SK-N-SH treated with all-trans-retinoic acid at 6 μM for 48 hours (cell line): ENCODE measurements at regions not wholly inside any gene's neighbourhood (a gene's known extent, or its start where the extent isn't known, plus 50 kb on each side); places are given as distances from the start of the nearest gene placed in this dataset.

ENCODE experiments used
- ATAC-seq: fragments of 200-7000 bp; cut with Tn5 transposase; 3 replicates; pipeline ENCODE4 v1.9.1; 2020; ENCODE audit warnings: mild to moderate bottlenecking, moderate library complexity
- ARNTL ChIP-seq: fragments of 450-650 bp; formaldehyde crosslinking; IDR thresholded peaks from 2 replicates; pipeline ENCODE4 v1.5.0; 2020; ENCODE audit warnings: low read depth, mild to moderate bottlenecking, moderate library complexity, borderline replicate concordance
- BACH2 ChIP-seq: fragments of 250-450 bp; sonication (Bioruptor Pico); IDR thresholded peaks from 2 replicates; pipeline ENCODE4 v1.9.0; 2021; ENCODE audit warnings: mild to moderate bottlenecking, borderline replicate concordance
- CSDC2 ChIP-seq: fragments of 250-450 bp; sonication (Bioruptor Pico); IDR thresholded peaks from 2 replicates; pipeline ENCODE4 v1.5.0; 2020; ENCODE audit warnings: mild to moderate bottlenecking, moderate library complexity
- ESRRG ChIP-seq: fragments of 250-450 bp; sonication (Bioruptor Pico); IDR thresholded peaks from 2 replicates; pipeline ENCODE4 v1.6.1; 2021; ENCODE audit warnings: mild to moderate bottlenecking
- ISL1 ChIP-seq: fragments of 250-450 bp; sonication (Bioruptor Pico); IDR thresholded peaks from 2 replicates; pipeline ENCODE4 v2.1.2; 2022; ENCODE audit warnings: mild to moderate bottlenecking, moderate library complexity
- PPARA ChIP-seq: fragments of 250-450 bp; sonication (Bioruptor Pico); IDR thresholded peaks from 2 replicates; pipeline ENCODE4 v1.5.0; 2020; ENCODE audit warnings: mild to moderate bottlenecking, borderline replicate concordance
- RARB ChIP-seq: fragments of 250-450 bp; sonication (Bioruptor Pico); IDR thresholded peaks from 2 replicates; pipeline ENCODE4 v1.8.0; 2021; ENCODE audit warnings: mild to moderate bottlenecking, moderate library complexity
- SNAI2 ChIP-seq: fragments of 250-450 bp; sonication (Bioruptor Pico); IDR thresholded peaks from 2 replicates; pipeline ENCODE4 v1.5.0; 2020; ENCODE audit warnings: mild to moderate bottlenecking, moderate library complexity
- TOX ChIP-seq: fragments of 250-450 bp; sonication (Bioruptor Pico); IDR thresholded peaks from 2 replicates; pipeline ENCODE4 v1.8.0; 2021; ENCODE audit warnings: mild to moderate bottlenecking, moderate library complexity, borderline replicate concordance
- ZC3H10 ChIP-seq: fragments of 250-450 bp; sonication (Bioruptor Pico); IDR thresholded peaks from 2 replicates; pipeline ENCODE4 v1.5.1; 2021; ENCODE audit warnings: mild to moderate bottlenecking, moderate library complexity
- ZFP3 ChIP-seq: fragments of 250-450 bp; sonication (Bioruptor Pico); IDR thresholded peaks from 2 replicates; pipeline ENCODE4 v1.5.0; 2020; ENCODE audit warnings: mild to moderate bottlenecking, moderate library complexity
- ZNF565 ChIP-seq: fragments of 450-650 bp; formaldehyde crosslinking; conservative IDR thresholded peaks from 2 replicates; pipeline ENCODE4 v1.5.0; 2020; ENCODE audit warnings: low read depth, mild to moderate bottlenecking, moderate library complexity
- ZNF70 ChIP-seq: fragments of 450-650 bp; formaldehyde crosslinking; IDR thresholded peaks from 2 replicates; pipeline ENCODE4 v1.5.0; 2020; ENCODE audit warnings: mild to moderate bottlenecking, moderate library complexity
- ZNF8 ChIP-seq: fragments of 450-650 bp; formaldehyde crosslinking; IDR thresholded peaks from 2 replicates; pipeline ENCODE4 v1.5.0; 2020; ENCODE audit warnings: mild to moderate bottlenecking, moderate library complexity
- TF ChIP-seq, protein P1 (sequence below): fragments of 250-450 bp; sonication (Bioruptor Pico); IDR thresholded peaks from 2 replicates; pipeline ENCODE4 v1.8.0; 2021; ENCODE audit warnings: low read depth, mild to moderate bottlenecking, moderate library complexity, borderline replicate concordance
- TF ChIP-seq, protein P2 (sequence below): fragments of 250-450 bp; sonication (Bioruptor Pico); IDR thresholded peaks from 2 replicates; pipeline ENCODE4 v1.5.1; 2021; ENCODE audit warnings: mild to moderate bottlenecking, moderate library complexity
- TF ChIP-seq, protein P3 (sequence below): fragments of 250-450 bp; sonication (Bioruptor Pico); IDR thresholded peaks from 2 replicates; pipeline ENCODE4 v1.5.0; 2020; ENCODE audit warnings: mild to moderate bottlenecking, moderate library complexity
- TF ChIP-seq, protein P4 (sequence below): fragments of 250-450 bp; sonication (Bioruptor Pico); IDR thresholded peaks from 2 replicates; pipeline ENCODE4 v1.5.1; 2020; ENCODE audit warnings: low read depth, mild to moderate bottlenecking, moderate library complexity
- TF ChIP-seq, protein P5 (sequence below): fragments of 250-450 bp; sonication (Bioruptor Pico); IDR thresholded peaks from 2 replicates; pipeline ENCODE4 v1.8.0; 2020; ENCODE audit warnings: mild to moderate bottlenecking, moderate library complexity, borderline replicate concordance

DNA sequence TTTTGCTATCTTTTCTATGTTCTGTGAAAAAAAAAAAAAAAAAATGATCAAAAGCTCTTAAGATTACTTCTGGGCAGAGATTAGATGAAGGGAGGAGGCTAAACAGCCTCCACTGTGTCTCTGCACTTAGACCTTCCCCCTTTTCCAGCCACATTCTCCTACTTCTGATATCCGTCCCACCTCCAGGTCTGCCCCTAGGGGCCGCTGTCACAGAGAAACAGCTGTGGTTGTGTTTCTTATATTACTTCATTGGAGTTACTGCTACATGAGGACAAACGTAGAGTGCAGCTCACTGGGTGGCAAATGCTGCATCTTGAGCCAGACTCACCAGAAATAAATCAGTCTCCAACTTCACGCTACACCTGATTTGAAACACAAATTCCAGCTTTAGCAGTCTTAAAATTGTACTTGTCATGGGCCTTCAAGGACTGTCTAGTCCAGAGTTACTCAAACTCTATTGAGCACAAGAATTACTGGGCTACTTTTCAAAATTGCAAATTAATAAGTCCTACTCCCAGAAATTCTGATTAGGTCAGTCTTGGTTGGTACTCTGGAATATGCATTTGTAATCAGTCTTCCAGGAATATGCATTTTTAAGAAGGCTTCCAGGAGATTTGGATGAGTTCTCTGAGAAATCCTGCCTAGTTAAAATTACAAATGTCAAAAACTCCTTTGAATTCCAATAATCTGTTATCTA lies 125.2 kb upstream of the PTBP2 start:
- no peak for TF ChIP-seq PPARA (CRISPR knock-in tag)
- no peak for TF ChIP-seq ISL1
- TF ChIP-seq ZNF8 (CRISPR knock-in tag), result no peak
- TF ChIP-seq, protein P1, sequence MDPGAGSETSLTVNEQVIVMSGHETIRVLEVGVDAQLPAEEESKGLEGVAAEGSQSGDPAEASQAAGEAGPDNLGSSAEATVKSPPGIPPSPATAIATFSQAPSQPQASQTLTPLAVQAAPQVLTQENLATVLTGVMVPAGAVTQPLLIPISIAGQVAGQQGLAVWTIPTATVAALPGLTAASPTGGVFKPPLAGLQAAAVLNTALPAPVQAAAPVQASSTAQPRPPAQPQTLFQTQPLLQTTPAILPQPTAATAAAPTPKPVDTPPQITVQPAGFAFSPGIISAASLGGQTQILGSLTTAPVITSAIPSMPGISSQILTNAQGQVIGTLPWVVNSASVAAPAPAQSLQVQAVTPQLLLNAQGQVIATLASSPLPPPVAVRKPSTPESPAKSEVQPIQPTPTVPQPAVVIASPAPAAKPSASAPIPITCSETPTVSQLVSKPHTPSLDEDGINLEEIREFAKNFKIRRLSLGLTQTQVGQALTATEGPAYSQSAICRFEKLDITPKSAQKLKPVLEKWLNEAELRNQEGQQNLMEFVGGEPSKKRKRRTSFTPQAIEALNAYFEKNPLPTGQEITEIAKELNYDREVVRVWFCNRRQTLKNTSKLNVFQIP (CRISPR knock-in tag), result no peak
- TF ChIP-seq, protein P2, sequence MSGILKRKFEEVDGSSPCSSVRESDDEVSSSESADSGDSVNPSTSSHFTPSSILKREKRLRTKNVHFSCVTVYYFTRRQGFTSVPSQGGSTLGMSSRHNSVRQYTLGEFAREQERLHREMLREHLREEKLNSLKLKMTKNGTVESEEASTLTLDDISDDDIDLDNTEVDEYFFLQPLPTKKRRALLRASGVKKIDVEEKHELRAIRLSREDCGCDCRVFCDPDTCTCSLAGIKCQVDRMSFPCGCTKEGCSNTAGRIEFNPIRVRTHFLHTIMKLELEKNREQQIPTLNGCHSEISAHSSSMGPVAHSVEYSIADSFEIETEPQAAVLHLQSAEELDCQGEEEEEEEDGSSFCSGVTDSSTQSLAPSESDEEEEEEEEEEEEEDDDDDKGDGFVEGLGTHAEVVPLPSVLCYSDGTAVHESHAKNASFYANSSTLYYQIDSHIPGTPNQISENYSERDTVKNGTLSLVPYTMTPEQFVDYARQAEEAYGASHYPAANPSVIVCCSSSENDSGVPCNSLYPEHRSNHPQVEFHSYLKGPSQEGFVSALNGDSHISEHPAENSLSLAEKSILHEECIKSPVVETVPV (CRISPR knock-in tag), result no peak
- TF ChIP-seq TOX, result no peak
- TF ChIP-seq, protein P3, sequence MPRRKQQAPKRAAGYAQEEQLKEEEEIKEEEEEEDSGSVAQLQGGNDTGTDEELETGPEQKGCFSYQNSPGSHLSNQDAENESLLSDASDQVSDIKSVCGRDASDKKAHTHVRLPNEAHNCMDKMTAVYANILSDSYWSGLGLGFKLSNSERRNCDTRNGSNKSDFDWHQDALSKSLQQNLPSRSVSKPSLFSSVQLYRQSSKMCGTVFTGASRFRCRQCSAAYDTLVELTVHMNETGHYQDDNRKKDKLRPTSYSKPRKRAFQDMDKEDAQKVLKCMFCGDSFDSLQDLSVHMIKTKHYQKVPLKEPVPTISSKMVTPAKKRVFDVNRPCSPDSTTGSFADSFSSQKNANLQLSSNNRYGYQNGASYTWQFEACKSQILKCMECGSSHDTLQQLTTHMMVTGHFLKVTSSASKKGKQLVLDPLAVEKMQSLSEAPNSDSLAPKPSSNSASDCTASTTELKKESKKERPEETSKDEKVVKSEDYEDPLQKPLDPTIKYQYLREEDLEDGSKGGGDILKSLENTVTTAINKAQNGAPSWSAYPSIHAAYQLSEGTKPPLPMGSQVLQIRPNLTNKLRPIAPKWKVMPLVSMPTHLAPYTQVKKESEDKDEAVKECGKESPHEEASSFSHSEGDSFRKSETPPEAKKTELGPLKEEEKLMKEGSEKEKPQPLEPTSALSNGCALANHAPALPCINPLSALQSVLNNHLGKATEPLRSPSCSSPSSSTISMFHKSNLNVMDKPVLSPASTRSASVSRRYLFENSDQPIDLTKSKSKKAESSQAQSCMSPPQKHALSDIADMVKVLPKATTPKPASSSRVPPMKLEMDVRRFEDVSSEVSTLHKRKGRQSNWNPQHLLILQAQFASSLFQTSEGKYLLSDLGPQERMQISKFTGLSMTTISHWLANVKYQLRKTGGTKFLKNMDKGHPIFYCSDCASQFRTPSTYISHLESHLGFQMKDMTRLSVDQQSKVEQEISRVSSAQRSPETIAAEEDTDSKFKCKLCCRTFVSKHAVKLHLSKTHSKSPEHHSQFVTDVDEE, result no peak
- ATAC-seq, result peak; percentile 83

DNA sequence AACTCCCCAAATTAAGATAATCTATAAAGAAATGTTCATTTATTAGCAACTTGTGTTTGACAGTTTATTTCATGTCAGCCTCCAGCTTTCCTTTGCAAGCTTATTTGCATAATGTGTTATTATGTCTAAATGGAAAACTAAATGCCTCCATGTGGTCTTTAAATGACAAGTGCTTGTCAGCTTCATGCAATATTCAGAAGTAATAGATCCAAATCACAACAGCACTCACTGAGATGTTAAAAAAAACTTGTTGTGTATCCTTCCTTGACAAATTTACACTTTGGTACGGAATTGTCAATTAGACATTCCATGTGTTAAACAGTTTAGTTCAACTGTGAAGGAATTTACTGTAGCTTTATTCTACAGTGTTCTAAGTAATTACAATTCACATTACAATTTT lies 124.4 kb upstream of the PTBP2 start:
- no peak for ATAC-seq
- TF ChIP-seq ZNF70 (CRISPR knock-in tag), result no peak
- TF ChIP-seq CSDC2, result no peak
- no peak for TF ChIP-seq ISL1
- no peak for TF ChIP-seq ARNTL (CRISPR knock-in tag)
- TF ChIP-seq, protein P2 (CRISPR knock-in tag), result no peak
- no peak for TF ChIP-seq PPARA (CRISPR knock-in tag)
- no peak for TF ChIP-seq ESRRG (CRISPR knock-in tag)
- TF ChIP-seq RARB (CRISPR knock-in tag), result no peak
- no peak for TF ChIP-seq ZC3H10 (CRISPR knock-in tag)
- TF ChIP-seq BACH2 (CRISPR knock-in tag), result no peak
- no peak for TF ChIP-seq ZNF565 (CRISPR knock-in tag)
- no peak for TF ChIP-seq TOX
- TF ChIP-seq, protein P4, sequence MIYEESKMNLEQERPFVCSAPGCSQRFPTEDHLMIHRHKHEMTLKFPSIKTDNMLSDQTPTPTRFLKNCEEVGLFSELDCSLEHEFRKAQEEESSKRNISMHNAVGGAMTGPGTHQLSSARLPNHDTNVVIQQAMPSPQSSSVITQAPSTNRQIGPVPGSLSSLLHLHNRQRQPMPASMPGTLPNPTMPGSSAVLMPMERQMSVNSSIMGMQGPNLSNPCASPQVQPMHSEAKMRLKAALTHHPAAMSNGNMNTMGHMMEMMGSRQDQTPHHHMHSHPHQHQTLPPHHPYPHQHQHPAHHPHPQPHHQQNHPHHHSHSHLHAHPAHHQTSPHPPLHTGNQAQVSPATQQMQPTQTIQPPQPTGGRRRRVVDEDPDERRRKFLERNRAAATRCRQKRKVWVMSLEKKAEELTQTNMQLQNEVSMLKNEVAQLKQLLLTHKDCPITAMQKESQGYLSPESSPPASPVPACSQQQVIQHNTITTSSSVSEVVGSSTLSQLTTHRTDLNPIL, result no peak
- TF ChIP-seq, protein P1 (CRISPR knock-in tag), result no peak
- no peak for TF ChIP-seq SNAI2 (CRISPR knock-in tag)
- TF ChIP-seq, protein P5, sequence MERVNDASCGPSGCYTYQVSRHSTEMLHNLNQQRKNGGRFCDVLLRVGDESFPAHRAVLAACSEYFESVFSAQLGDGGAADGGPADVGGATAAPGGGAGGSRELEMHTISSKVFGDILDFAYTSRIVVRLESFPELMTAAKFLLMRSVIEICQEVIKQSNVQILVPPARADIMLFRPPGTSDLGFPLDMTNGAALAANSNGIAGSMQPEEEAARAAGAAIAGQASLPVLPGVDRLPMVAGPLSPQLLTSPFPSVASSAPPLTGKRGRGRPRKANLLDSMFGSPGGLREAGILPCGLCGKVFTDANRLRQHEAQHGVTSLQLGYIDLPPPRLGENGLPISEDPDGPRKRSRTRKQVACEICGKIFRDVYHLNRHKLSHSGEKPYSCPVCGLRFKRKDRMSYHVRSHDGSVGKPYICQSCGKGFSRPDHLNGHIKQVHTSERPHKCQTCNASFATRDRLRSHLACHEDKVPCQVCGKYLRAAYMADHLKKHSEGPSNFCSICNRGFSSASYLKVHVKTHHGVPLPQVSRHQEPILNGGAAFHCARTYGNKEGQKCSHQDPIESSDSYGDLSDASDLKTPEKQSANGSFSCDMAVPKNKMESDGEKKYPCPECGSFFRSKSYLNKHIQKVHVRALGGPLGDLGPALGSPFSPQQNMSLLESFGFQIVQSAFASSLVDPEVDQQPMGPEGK (CRISPR knock-in tag), result no peak
- TF ChIP-seq ZFP3, result no peak
- TF ChIP-seq, all 23 proteins: peak for 0
